Stimulated activated CD4-positive, alpha-beta T cell treated with anti-CD3 and anti-CD28 coated beads, Interleukin-1b, Interleukin-23, amount 100 ng/mL, for 24 hours (primary cell): ENCODE measurements at regions not wholly inside any gene's neighbourhood (a gene's known extent, or its start where the extent isn't known, plus 50 kb on each side); places are given as distances from the start of the nearest gene placed in this dataset.

ENCODE experiments used
- DNase-seq, 4 experiments: peaks; one replicate each; pipeline ENCODE4 v3.0.0-alpha.2; 2020; ENCODE audit warnings: low read depth in 4 of 4, low spot score in 1 of 4

DNA sequence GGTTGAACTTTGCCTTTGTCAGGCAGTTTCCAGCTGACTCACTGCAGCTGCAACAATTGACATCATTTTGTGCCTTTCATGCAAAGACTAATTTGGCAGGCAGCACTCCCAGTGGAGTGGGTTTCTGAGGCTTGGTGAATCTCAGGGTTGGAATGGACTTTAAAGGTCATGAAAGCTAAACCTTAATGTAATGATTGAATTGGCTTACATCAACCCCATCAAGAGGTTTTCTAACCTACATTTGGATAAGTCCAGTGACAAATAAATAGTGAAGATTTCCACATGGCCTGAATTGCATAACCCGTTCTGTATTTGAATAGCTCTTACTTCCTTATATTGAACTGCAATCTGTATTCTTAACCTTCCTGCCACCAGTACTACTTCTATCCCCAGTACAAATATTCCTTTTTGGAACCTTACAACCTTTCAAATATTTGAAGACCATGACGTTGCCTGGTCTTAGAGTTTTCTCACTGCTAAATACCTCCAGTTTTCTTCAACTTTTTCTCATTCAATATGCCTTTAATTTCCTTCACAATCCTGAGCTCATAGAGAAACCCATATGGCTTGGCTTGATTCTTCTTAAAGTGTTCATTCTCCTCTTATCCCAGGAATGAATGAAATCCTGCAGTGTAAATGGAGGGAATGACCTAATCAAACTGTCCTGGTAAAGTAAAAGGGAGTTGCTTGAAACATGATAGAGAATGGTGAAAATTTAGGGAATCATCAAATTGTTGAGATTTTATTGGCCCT, 168.1 kb upstream of the NOVA1 start:
- DNase-seq: no peak

GRCh38 chr14:26766726-26767125, 168.9 kb upstream of the NOVA1 start:
- DNase-seq: no peak

DNA sequence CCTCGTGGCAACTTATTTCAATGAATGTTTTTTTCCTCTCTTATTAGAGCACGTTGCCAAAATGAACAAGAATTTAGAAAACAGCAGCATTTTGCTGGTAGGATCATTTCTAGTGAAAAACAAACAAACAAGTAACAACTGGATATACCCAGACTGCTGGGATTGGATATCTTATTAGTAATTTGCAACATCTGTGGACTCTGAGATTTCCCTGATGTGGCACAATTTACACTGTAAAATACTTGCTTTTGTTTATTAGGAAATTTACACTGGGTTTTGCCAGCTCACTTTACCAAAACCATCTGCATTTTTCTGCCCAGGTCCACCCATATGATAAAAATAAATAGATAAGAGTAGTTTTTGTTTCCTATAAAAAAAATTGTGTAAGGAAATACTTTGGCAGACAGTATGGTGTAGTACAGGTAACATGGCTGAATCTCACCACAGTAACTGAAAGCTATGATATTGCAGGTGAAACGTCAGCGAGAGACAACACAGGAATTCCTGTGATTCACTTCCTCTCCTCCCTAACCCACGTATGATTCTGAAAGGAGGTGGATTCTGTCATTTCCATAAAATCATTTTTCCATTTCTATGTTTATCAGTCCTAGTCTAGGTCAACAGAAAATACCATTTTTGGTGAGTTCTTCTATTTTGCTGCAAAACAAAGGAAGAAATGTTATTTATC, 176.2 kb upstream of the NOVA1 start:
- DNase-seq: no peak

- DNase-seq: no peak
Measured at GRCh38 chr14:26775765-26776563, 178.1 kb upstream of the NOVA1 start.

GRCh38 chr14:26791117-26791806, 193.4 kb upstream of the NOVA1 start:
- no peak for DNase-seq

GRCh38 chr14:26794731-26795130, 196.9 kb upstream of the NOVA1 start:
- no peak for DNase-seq

DNA sequence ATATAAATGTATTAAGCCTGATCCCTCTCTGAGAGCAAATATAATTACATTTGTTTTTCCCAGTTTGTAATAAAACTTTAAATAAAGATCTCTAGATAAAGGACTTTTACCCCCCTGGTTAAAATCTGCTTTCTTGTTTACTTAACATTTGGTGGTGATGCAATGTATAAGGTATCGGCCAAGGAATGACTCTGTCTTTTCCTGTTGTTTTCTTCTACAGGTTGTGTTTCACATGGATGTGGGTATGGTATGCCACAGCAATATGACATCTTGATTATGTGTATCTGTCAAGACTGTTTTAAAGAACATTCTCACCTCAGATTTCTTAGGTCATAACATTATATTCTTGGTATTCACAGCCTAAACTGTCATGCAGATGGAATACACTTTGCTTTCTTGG, 210.6 kb upstream of the NOVA1 start:
- DNase-seq: no peak

GRCh38 chr14:26810631-26811030, 212.8 kb upstream of the NOVA1 start:
- DNase-seq: no peak

GRCh38 chr14:26811756-26812305, 214.0 kb upstream of the NOVA1 start:
- no peak for DNase-seq

GRCh38 chr14:26820138-26820537, 222.3 kb upstream of the NOVA1 start:
- DNase-seq: no peak

GRCh38 chr14:26820572-26820971, 222.7 kb upstream of the NOVA1 start:
- no peak for DNase-seq

DNA sequence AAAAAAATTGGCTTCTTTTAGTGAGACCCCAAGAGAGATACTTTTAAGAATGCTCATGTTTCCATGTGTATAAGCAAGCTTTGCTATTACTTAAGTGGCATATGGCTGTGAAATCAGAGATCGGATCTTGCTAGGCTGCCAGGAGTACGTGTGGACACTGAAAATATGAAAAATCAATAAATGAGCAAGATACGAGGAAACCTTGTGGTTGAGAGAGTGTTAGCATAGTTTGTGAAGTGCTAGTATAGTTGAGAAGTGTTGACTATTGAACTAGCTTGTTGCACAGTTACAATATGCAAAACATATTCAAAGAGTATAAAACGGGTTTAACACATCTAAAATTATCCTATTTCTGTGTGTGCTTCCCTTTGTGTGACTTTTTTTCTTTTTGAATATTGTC, 230.9 kb upstream of the NOVA1 start:
- no peak for DNase-seq

- DNase-seq: no peak
Measured at GRCh38 chr14:26833621-26834176, 235.9 kb upstream of the NOVA1 start.

DNA sequence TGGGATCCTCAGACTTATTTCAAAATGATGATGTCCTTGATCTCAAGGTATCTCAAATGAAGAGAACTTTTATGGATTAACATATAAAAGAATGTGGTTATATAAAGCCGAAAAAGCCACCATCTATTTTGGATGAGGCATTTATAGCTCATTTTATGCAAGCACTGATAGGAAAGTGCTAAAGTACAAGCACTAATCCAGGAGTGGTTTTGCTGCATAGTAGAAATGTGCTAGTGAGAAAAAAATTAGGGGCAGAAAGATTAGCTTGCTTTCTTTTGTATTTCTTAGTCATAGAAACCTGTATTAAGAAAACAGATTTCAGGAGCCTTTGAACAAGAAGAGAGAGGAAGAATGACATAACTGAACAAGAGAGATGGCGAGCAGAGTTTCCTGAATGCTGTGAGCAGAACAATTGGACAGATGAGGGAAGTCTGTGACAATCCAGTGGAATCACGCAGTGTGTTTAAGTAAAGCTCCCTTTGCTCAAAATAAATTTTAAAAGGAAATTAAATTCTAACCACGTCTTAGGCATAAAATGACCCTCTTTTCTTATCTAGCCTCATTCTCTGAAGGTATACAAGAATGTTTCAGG, 238.2 kb upstream of the NOVA1 start:
- no peak for DNase-seq

- DNase-seq: no peak
Measured at GRCh38 chr14:26839481-26839880, 241.6 kb upstream of the NOVA1 start.

DNA sequence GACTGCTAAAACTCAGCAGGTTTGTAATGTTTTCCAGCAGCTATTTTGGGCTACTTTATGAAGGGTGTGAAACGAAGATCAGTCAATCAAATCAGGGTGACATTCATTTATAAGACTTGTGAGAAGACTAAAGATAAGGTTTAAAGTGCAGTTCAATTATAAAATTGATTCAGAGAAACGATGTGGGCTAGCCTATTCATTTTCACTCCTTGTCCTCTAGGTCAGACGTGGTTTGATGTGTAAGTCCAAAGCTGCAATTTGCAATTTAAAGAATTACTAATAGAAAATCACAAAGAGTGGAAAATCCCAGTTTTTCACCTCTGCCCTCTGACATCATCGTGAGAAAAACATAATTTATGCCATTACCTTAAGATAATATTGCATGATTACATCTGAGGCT, 243.5 kb upstream of the NOVA1 start:
- no peak for DNase-seq

- no peak for DNase-seq
Measured at GRCh38 chr14:26841920-26842741, 244.3 kb upstream of the NOVA1 start.

DNA sequence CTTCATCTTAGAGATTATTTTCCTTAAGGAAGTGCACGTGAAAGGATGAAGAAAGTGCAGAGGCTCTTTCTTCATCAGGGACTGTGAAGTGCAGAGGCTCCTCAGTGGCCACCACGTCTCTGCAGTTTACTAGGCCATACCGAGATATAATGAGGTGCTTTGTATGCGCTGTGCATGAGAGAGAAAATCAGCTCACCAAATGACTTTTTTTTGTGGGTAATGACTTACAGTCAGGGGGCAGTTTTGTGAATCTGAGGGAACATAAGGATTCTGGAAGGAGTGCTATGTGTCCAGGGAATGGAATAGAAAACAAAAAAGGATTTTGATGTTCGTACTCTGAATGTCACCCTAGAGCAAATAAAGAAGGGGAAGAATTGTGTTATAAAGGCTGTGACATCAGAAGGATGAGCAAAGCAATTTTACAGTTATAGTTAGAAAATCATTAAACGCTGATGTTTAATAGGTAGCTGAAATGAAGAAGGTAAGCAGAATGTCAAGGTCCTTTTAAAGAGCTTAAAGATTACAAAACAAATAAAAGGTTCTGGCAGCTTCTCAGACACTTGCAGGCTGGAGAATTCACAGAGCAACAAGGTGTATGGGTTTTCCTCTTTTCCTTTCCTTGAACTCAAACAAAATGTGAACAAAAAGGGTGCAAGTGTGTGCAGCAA, 247.5 kb upstream of the NOVA1 start:
- DNase-seq: no peak

DNA sequence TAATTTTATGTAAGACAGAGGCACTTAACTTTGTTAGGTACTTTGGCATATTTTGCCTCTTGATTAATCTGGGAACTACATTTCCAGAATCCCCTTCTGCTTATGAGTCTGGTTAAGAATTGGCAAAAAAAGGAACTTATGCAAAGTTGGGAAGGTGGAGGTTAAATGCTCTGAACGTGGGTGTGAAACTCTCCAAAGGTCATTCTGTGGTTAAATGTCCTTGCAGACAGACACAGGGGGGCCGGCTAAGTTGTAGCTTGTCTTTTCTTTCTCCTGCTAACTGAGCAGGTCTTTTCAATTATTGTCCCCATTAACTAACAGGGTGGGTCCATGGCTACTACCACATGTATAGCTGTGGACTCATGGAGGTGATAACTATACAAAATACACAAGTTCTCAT, 248.6 kb upstream of the NOVA1 start:
- no peak for DNase-seq
